Fibroblast of lung (primary cell): ENCODE measurements at regions not wholly inside any gene's neighbourhood (a gene's known extent, or its start where the extent isn't known, plus 50 kb on each side); places are given as distances from the start of the nearest gene placed in this dataset.

Experiments
- DNase-seq, 2 donors: peaks; one replicate each; pipeline versions ENCODE4 v3.0.0 to v3.0.0-alpha.2; 2010; ENCODE audit warnings: low read depth in 2 of 2
- H2AFZ ChIP-seq: 2 replicates; pipeline ENCODE4 v1.5.1; 2012; ENCODE audit warnings: low read length, control low read depth, inconsistent platforms
- H3K27ac ChIP-seq: 2 replicates; pipeline ENCODE4 v1.5.1; 2011; ENCODE audit warnings: low read length, control low read depth; ENCODE audit not compliant: insufficient read depth
- H3K27me3 ChIP-seq: 2 replicates; pipeline ENCODE4 v1.5.1; 2011; ENCODE audit warnings: mild to moderate bottlenecking, low read length; ENCODE audit not compliant: control insufficient read depth, insufficient read depth
- H3K36me3 ChIP-seq: 2 replicates; pipeline ENCODE4 v1.5.1; 2011; ENCODE audit warnings: low read length; ENCODE audit not compliant: control insufficient read depth, insufficient read depth
- H3K4me1 ChIP-seq: 2 replicates; pipeline ENCODE4 v1.5.1; 2011; ENCODE audit warnings: low read length; ENCODE audit not compliant: control insufficient read depth, insufficient read depth; ENCODE audit errors: extremely low read depth
- H3K4me2 ChIP-seq: 2 replicates; pipeline ENCODE4 v1.5.1; 2011; ENCODE audit warnings: low read length, control low read depth; ENCODE audit not compliant: insufficient read depth; ENCODE audit errors: extremely low read depth
- H3K4me3 ChIP-seq, 4 experiments: fragments of 200-600 bp in 1 of 4; sonication (generic) in 1 of 4; replicated peaks in 1 of 4; 2 replicates each; pipeline ENCODE4 v1.5.1; 2011 to 2016; ENCODE audit warnings: low read length in 4 of 4, low read depth in 3 of 4, mild to moderate bottlenecking in 3 of 4, control low read depth in 2 of 4, inconsistent platforms in 1 of 4, mixed read lengths in 1 of 4; ENCODE audit not compliant: insufficient read depth in 1 of 4; ENCODE audit errors: control extremely low read depth in 1 of 4
- H3K79me2 ChIP-seq: 2 replicates; pipeline ENCODE4 v1.5.1; 2012; ENCODE audit warnings: mild to moderate bottlenecking, low read length, inconsistent platforms; ENCODE audit not compliant: control insufficient read depth, insufficient read depth
- H3K9ac ChIP-seq: 2 replicates; pipeline ENCODE4 v1.5.1; 2011; ENCODE audit warnings: mild to moderate bottlenecking, low read length, control low read depth; ENCODE audit not compliant: insufficient read depth
- H3K9me3 ChIP-seq: 2 replicates; pipeline ENCODE4 v1.5.1; 2012; ENCODE audit warnings: low read depth, low read length; ENCODE audit not compliant: control insufficient read depth, insufficient read depth
- H4K20me1 ChIP-seq: 2 replicates; pipeline ENCODE4 v1.5.1; 2011; ENCODE audit warnings: low read length; ENCODE audit not compliant: control insufficient read depth, insufficient read depth; ENCODE audit errors: extremely low read depth
- EZH2 ChIP-seq: IDR thresholded peaks from 2 replicates; pipeline ENCODE4 v1.5.1; 2012; ENCODE audit warnings: low read length, control low read depth, mild to moderate bottlenecking; ENCODE audit errors: missing control alignments
- TF ChIP-seq, protein P1 (sequence below), 2 donors: IDR thresholded peaks in 1 of 2; conservative IDR thresholded peaks in 1 of 2; 1 replicate in 1 of 2; 2 replicates in 1 of 2; pipeline ENCODE4 v1.5.1; 2011 to 2012; ENCODE audit warnings: low read length in 2 of 2, control low read depth in 1 of 2, inconsistent platforms in 1 of 2, low read depth in 1 of 2, mild to moderate bottlenecking in 1 of 2

DNA sequence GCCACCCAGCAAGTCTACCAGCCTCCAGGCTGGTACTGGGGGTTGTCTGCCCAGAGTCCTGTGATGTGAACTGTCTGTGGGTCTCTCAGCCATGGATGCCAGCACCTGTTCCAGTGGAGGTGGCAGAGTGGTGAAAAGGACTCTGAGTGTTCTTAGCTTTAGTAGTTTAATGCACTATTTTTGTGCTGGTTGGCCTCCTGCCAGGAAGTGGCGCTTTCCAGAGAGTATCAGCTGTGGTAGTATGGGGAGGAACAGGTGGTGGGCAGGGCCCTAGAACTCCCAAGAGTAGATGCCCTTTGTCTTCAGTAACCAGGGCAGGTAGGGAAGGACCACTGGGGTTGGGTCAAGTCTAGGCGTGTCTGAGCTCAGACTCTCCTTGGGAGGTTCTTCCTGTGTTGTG lies 356.7 kb downstream of the STK39 start:
- Histone ChIP-seq H4K20me1 (no peaks in the 10 kb centered on the region), H3K4me1 (no peaks in the 10 kb centered on the region), H3K4me3 (no peak overlapping the region), H3K9ac (no peak overlapping the region), H3K79me2 (no peaks in the 10 kb centered on the region), H3K36me3 (no peaks in the 10 kb centered on the region), H3K27me3 (no peaks in the 10 kb centered on the region), H3K9me3 (no peaks in the 10 kb centered on the region), H3K27ac (no peak overlapping the region), H3K4me2 (no peak overlapping the region), H2AFZ (no peak overlapping the region)
- no peak for DNase-seq
- TF ChIP-seq, protein P1, sequence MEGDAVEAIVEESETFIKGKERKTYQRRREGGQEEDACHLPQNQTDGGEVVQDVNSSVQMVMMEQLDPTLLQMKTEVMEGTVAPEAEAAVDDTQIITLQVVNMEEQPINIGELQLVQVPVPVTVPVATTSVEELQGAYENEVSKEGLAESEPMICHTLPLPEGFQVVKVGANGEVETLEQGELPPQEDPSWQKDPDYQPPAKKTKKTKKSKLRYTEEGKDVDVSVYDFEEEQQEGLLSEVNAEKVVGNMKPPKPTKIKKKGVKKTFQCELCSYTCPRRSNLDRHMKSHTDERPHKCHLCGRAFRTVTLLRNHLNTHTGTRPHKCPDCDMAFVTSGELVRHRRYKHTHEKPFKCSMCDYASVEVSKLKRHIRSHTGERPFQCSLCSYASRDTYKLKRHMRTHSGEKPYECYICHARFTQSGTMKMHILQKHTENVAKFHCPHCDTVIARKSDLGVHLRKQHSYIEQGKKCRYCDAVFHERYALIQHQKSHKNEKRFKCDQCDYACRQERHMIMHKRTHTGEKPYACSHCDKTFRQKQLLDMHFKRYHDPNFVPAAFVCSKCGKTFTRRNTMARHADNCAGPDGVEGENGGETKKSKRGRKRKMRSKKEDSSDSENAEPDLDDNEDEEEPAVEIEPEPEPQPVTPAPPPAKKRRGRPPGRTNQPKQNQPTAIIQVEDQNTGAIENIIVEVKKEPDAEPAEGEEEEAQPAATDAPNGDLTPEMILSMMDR (conservative IDR thresholded peaks at IDR 0.05 in 1 of 2, IDR thresholded peaks at IDR 0.05 in 1 of 2; ENCODE audit: low read depth in 1 of 2, low read length in 2 of 2): no peak
- TF ChIP-seq EZH2: no peak

GRCh38 chr2:167880415-167880814 lies 367.0 kb downstream of the STK39 start:
- Histone ChIP-seq H3K4me2 (no peak overlapping the region), H3K4me1 (no peaks in the 10 kb centered on the region), H3K27me3 (no peaks in the 10 kb centered on the region), H3K9ac (no peak overlapping the region), H3K4me3 (no peak overlapping the region), H4K20me1 (no peaks in the 10 kb centered on the region), H3K79me2 (no peaks in the 10 kb centered on the region), H2AFZ (no peak overlapping the region), H3K9me3 (no peaks in the 10 kb centered on the region), H3K27ac (no peak overlapping the region), H3K36me3 (no peaks in the 10 kb centered on the region)
- TF ChIP-seq, protein P1 (conservative IDR thresholded peaks at IDR 0.05 in 1 of 2, IDR thresholded peaks at IDR 0.05 in 1 of 2; ENCODE audit: low read depth in 1 of 2, low read length in 2 of 2): no peak
- TF ChIP-seq EZH2: no peak
- DNase-seq: no peak

- Histone ChIP-seq H3K4me3 (no peak overlapping the region), H3K4me1 (no peaks in the 10 kb centered on the region), H3K27ac (no peak overlapping the region), H4K20me1 (no peaks in the 10 kb centered on the region), H3K27me3 (no peaks in the 10 kb centered on the region), H3K4me2 (no peak overlapping the region), H3K9me3 (no peaks in the 10 kb centered on the region), H3K36me3 (no peaks in the 10 kb centered on the region), H3K79me2 (no peaks in the 10 kb centered on the region), H2AFZ (no peak overlapping the region), H3K9ac (no peak overlapping the region)
- no peak for DNase-seq
- TF ChIP-seq, protein P1 (conservative IDR thresholded peaks at IDR 0.05 in 1 of 2, IDR thresholded peaks at IDR 0.05 in 1 of 2; ENCODE audit: low read depth in 1 of 2, low read length in 2 of 2): no peak
- TF ChIP-seq EZH2: no peak
Observed at GRCh38 chr2:167875529-167875928, 371.9 kb downstream of the STK39 start.
